GM19324 (cell line): ENCODE measurements at regions not wholly inside any gene's neighbourhood (a gene's known extent, or its start where the extent isn't known, plus 50 kb on each side); places are given as distances from the start of the nearest gene placed in this dataset.

ENCODE experiments used
- ATAC-seq: cut with Tn5 transposase; IDR thresholded peaks from one replicate; pipeline ENCODE4 v1.9.1; 2021; ENCODE audit warnings: mild to moderate bottlenecking, moderate library complexity; ENCODE audit not compliant: unreplicated experiment, low FRiP score

- ATAC-seq: no peak
Measured at GRCh38 chr6:4311976-4312860, 176.8 kb upstream of the ECI2 start.

- ATAC-seq: no peak
Measured at GRCh38 chr6:4309540-4309939, 174.2 kb upstream of the ECI2 start.

- ATAC-seq: no peak
Measured at GRCh38 chr6:4308364-4308763, 173.0 kb upstream of the ECI2 start.

GRCh38 chr6:4304927-4305455 lies 169.6 kb upstream of the ECI2 start:
- ATAC-seq: no peak

GRCh38 chr6:4303638-4304037 lies 168.3 kb upstream of the ECI2 start:
- ATAC-seq: no peak

GRCh38 chr6:4302524-4302923 lies 167.1 kb upstream of the ECI2 start:
- ATAC-seq: no peak

GRCh38 chr6:4301871-4302270 lies 166.5 kb upstream of the ECI2 start:
- no peak for ATAC-seq

GRCh38 chr6:4300917-4301316 lies 165.5 kb upstream of the ECI2 start:
- no peak for ATAC-seq

- ATAC-seq: no peak
Measured at GRCh38 chr6:4299476-4299875, 164.1 kb upstream of the ECI2 start.

GRCh38 chr6:4297348-4297747 lies 162.0 kb upstream of the ECI2 start:
- no peak for ATAC-seq

- no peak for ATAC-seq
Measured at GRCh38 chr6:4296552-4296951, 161.2 kb upstream of the ECI2 start.

GRCh38 chr6:4295783-4296155 lies 160.4 kb upstream of the ECI2 start:
- no peak for ATAC-seq

- ATAC-seq: no peak
Measured at GRCh38 chr6:4295058-4295782, 159.8 kb upstream of the ECI2 start.

GRCh38 chr6:4294636-4295035 lies 159.3 kb upstream of the ECI2 start:
- no peak for ATAC-seq

GRCh38 chr6:4291453-4292403 lies 156.4 kb upstream of the ECI2 start:
- ATAC-seq: no peak

- no peak for ATAC-seq
Measured at GRCh38 chr6:4289770-4290320, 154.5 kb upstream of the ECI2 start.

- ATAC-seq: no peak
Measured at GRCh38 chr6:4287811-4288244, 152.5 kb upstream of the ECI2 start.

- ATAC-seq: no peak
Measured at GRCh38 chr6:4287372-4287771, 152.0 kb upstream of the ECI2 start.

- no peak for ATAC-seq
Measured at GRCh38 chr6:4282926-4283325, 147.6 kb upstream of the ECI2 start.
